ENCODE measurements at regions not wholly inside any gene's neighbourhood (a gene's known extent, or its start where the extent isn't known, plus 50 kb on each side); places are given as distances from the start of the nearest gene placed in this dataset.
A peak's percentile ranks its signal among the peaks of the same experiment; 100 is the strongest.
"Not testable (repeated sequence)": the region's sequence is repeated elsewhere in the genome, so short reads cannot be mapped to it uniquely, and the experiment has no call there.

- Histone ChIP-seq H3K23ac (ENCODE audit: low read length in 2 of 2) (no peak overlapping the region), H3K27ac (ENCODE audit: low read length, poor library complexity, severe bottlenecking) (no peak overlapping the region), H2AFZ (ENCODE audit: low read depth, low read length) (no peak overlapping the region), H2BK15ac (ENCODE audit: low read depth, poor library complexity, severe bottlenecking) (no peak overlapping the region), H2BK120ac (ENCODE audit: low read depth, low read length) (no peak overlapping the region), H3K18ac (ENCODE audit: low read depth in 1 of 2, low read length in 2 of 2) (no peak overlapping the region), H3K27me3 (ENCODE audit: control insufficient read depth in 1 of 2, insufficient read depth in 1 of 2, low read length in 2 of 2) (no peaks in the 10 kb centered on the region), H2BK12ac (ENCODE audit: low read length in 2 of 2) (no peak overlapping the region), H4K91ac (ENCODE audit: low read length) (no peak overlapping the region), H2BK5ac (ENCODE audit: low read depth, low read length, poor library complexity, severe bottlenecking) (no peak overlapping the region), H3K79me1 (replicated peaks; ENCODE audit: low read length, poor library complexity, severe bottlenecking) (no peaks in the 10 kb centered on the region), H3K9me3 (ENCODE audit: control insufficient read depth, low read length) (no peaks in the 10 kb centered on the region), H3K4ac (ENCODE audit: low read depth in 1 of 2, low read length in 2 of 2) (no peak overlapping the region), H3K4me2 (ENCODE audit: low read length, poor library complexity, severe bottlenecking) (no peak overlapping the region), H3K9ac (ENCODE audit: low read length) (no peak overlapping the region), H4K8ac (ENCODE audit: low read length) (no peak overlapping the region), H3K4me1 (ENCODE audit: control insufficient read depth, insufficient read depth, low read depth, low read length) (no peaks in the 10 kb centered on the region), H3K36me3 (ENCODE audit: control insufficient read depth in 1 of 2, insufficient read depth in 2 of 2, low read depth in 1 of 2, low read length in 2 of 2) (no peaks in the 10 kb centered on the region), H3K4me3 (ENCODE audit: insufficient read depth in 1 of 2, low read depth in 1 of 2, low read length in 2 of 2) (no peak overlapping the region), H2AK5ac (ENCODE audit: low read length, severe bottlenecking) (no peak overlapping the region), H3K14ac (ENCODE audit: low read length in 2 of 2) (no peak overlapping the region)
- no peak for DNase-seq
Observed at GRCh38 chr3:94494992-94495391, 432.1 kb downstream of the NSUN3 start.

GRCh38 chr3:94500146-94500545 is 437.3 kb downstream of the NSUN3 start:
- no peak overlapping the region for H3K4me2 ChIP-seq (ENCODE audit: low read length, poor library complexity, severe bottlenecking)
- no peaks in the 10 kb centered on the region for H3K27me3 ChIP-seq (ENCODE audit: control insufficient read depth in 1 of 2, insufficient read depth in 1 of 2, low read length in 2 of 2)
- no peaks in the 10 kb centered on the region for H3K36me3 ChIP-seq (ENCODE audit: control insufficient read depth in 1 of 2, insufficient read depth in 2 of 2, low read depth in 1 of 2, low read length in 2 of 2)
- H2BK15ac ChIP-seq (ENCODE audit: low read depth, poor library complexity, severe bottlenecking) = no peak overlapping the region
- no peak for DNase-seq
- H3K4me1 ChIP-seq (ENCODE audit: control insufficient read depth, insufficient read depth, low read depth, low read length) = no peaks in the 10 kb centered on the region
- no peak overlapping the region for H4K91ac ChIP-seq (ENCODE audit: low read length)
- no peak overlapping the region for H3K4me3 ChIP-seq (ENCODE audit: insufficient read depth in 1 of 2, low read depth in 1 of 2, low read length in 2 of 2)
- no peak overlapping the region for H2BK5ac ChIP-seq (ENCODE audit: low read depth, low read length, poor library complexity, severe bottlenecking)
- no peak overlapping the region for H3K14ac ChIP-seq (ENCODE audit: low read length in 2 of 2)
- H3K9me3 ChIP-seq (ENCODE audit: control insufficient read depth, low read length) = peaks cover 6% of the 10 kb centered on the region
- no peak overlapping the region for H3K23ac ChIP-seq (ENCODE audit: low read length in 2 of 2)
- WGBS = 81% methylated on average over 2 of the region's 3 CpGs
- no peak overlapping the region for H3K27ac ChIP-seq (ENCODE audit: low read length, poor library complexity, severe bottlenecking)
- no peak overlapping the region for H3K9ac ChIP-seq (ENCODE audit: low read length)
- H2BK120ac ChIP-seq (ENCODE audit: low read depth, low read length) = no peak overlapping the region
- no peak overlapping the region for H2AK5ac ChIP-seq (ENCODE audit: low read length, severe bottlenecking)
- no peak overlapping the region for H3K4ac ChIP-seq (ENCODE audit: low read depth in 1 of 2, low read length in 2 of 2)
- H3K79me1 ChIP-seq (replicated peaks; ENCODE audit: low read length, poor library complexity, severe bottlenecking) = no peaks in the 10 kb centered on the region
- no peak overlapping the region for H2BK12ac ChIP-seq (ENCODE audit: low read length in 2 of 2)
- H2AFZ ChIP-seq (ENCODE audit: low read depth, low read length) = no peak overlapping the region
- H4K8ac ChIP-seq (ENCODE audit: low read length) = no peak overlapping the region
- no peak overlapping the region for H3K18ac ChIP-seq (ENCODE audit: low read depth in 1 of 2, low read length in 2 of 2)

- not testable (repeated sequence) for H3K23ac ChIP-seq (ENCODE audit: low read length in 2 of 2); H3K4me2 ChIP-seq (ENCODE audit: low read length, poor library complexity, severe bottlenecking); H3K9me3 ChIP-seq (ENCODE audit: control insufficient read depth, low read length); H3K27me3 ChIP-seq (ENCODE audit: control insufficient read depth in 1 of 2, insufficient read depth in 1 of 2, low read length in 2 of 2); H3K9ac ChIP-seq (ENCODE audit: low read length); H3K18ac ChIP-seq (ENCODE audit: low read depth in 1 of 2, low read length in 2 of 2); H3K14ac ChIP-seq (ENCODE audit: low read length in 2 of 2); H3K4me1 ChIP-seq (ENCODE audit: control insufficient read depth, insufficient read depth, low read depth, low read length); H2BK15ac ChIP-seq (ENCODE audit: low read depth, poor library complexity, severe bottlenecking); DNase-seq; H2BK5ac ChIP-seq (ENCODE audit: low read depth, low read length, poor library complexity, severe bottlenecking); H3K36me3 ChIP-seq (ENCODE audit: control insufficient read depth in 1 of 2, insufficient read depth in 2 of 2, low read depth in 1 of 2, low read length in 2 of 2); H2BK120ac ChIP-seq (ENCODE audit: low read depth, low read length); H3K79me1 ChIP-seq (replicated peaks; ENCODE audit: low read length, poor library complexity, severe bottlenecking); H3K4ac ChIP-seq (ENCODE audit: low read depth in 1 of 2, low read length in 2 of 2); H4K91ac ChIP-seq (ENCODE audit: low read length); H4K8ac ChIP-seq (ENCODE audit: low read length); H3K4me3 ChIP-seq (ENCODE audit: insufficient read depth in 1 of 2, low read depth in 1 of 2, low read length in 2 of 2); H2AFZ ChIP-seq (ENCODE audit: low read depth, low read length); H3K27ac ChIP-seq (ENCODE audit: low read length, poor library complexity, severe bottlenecking); H2AK5ac ChIP-seq (ENCODE audit: low read length, severe bottlenecking); H2BK12ac ChIP-seq (ENCODE audit: low read length in 2 of 2)
- WGBS = 96% methylated on average over 25 of the region's 25 CpGs
Observed at GRCh38 chr3:94507354-94507753, 444.5 kb downstream of the NSUN3 start.

GRCh38 chr3:94512876-94513275 is 450.0 kb downstream of the NSUN3 start:
- Histone ChIP-seq H3K9me3 (ENCODE audit: control insufficient read depth, low read length) (no peaks in the 10 kb centered on the region), H3K4me3 (ENCODE audit: insufficient read depth in 1 of 2, low read depth in 1 of 2, low read length in 2 of 2) (no peak overlapping the region), H3K14ac (ENCODE audit: low read length in 2 of 2) (peak overlapping the region in 1 of 2 experiments; percentile 60), H2AK5ac (ENCODE audit: low read length, severe bottlenecking) (no peak overlapping the region), H3K36me3 (ENCODE audit: control insufficient read depth in 1 of 2, insufficient read depth in 2 of 2, low read depth in 1 of 2, low read length in 2 of 2) (no peaks in the 10 kb centered on the region), H2BK120ac (ENCODE audit: low read depth, low read length) (no peak overlapping the region), H3K4ac (ENCODE audit: low read depth in 1 of 2, low read length in 2 of 2) (no peak overlapping the region), H3K27ac (ENCODE audit: low read length, poor library complexity, severe bottlenecking) (no peak overlapping the region), H2BK15ac (ENCODE audit: low read depth, poor library complexity, severe bottlenecking) (no peak overlapping the region), H4K91ac (ENCODE audit: low read length) (no peak overlapping the region), H3K4me2 (ENCODE audit: low read length, poor library complexity, severe bottlenecking) (no peak overlapping the region), H3K27me3 (ENCODE audit: control insufficient read depth in 1 of 2, insufficient read depth in 1 of 2, low read length in 2 of 2) (no peaks in the 10 kb centered on the region), H3K23ac (ENCODE audit: low read length in 2 of 2) (no peak overlapping the region), H4K8ac (ENCODE audit: low read length) (no peak overlapping the region), H3K79me1 (replicated peaks; ENCODE audit: low read length, poor library complexity, severe bottlenecking) (no peaks in the 10 kb centered on the region), H3K4me1 (ENCODE audit: control insufficient read depth, insufficient read depth, low read depth, low read length) (no peaks in the 10 kb centered on the region), H3K9ac (ENCODE audit: low read length) (no peak overlapping the region), H3K18ac (ENCODE audit: low read depth in 1 of 2, low read length in 2 of 2) (no peak overlapping the region), H2BK5ac (ENCODE audit: low read depth, low read length, poor library complexity, severe bottlenecking) (no peak overlapping the region), H2BK12ac (ENCODE audit: low read length in 2 of 2) (no peak overlapping the region), H2AFZ (ENCODE audit: low read depth, low read length) (no peak overlapping the region)
- no peak for DNase-seq
- WGBS = 100% methylated on average over 2 of the region's 3 CpGs
